ENCODE measurements at regions not wholly inside any gene's neighbourhood (a gene's known extent, or its start where the extent isn't known, plus 50 kb on each side); places are given as distances from the start of the nearest gene placed in this dataset.

DNA sequence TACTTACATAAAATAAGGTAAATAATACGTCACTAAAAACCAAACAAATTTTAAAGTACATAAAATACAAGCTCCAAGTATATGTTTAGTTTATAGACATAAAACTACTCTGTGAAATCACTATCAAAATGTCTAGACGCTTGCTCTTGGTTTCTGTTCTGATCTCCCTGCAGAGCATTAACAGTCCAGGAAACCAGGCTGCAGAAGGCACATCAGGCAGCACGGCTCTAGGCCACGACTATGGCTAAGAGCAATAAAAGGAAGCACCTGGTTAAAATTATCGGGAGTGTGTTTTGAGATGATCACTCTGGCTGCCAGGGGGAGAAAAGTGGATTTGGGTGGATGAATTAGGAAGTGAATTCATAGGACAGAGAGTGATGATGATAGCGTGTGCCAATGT is 196.0 kb upstream of the SPHKAP start:
- TF ChIP-seq, protein P1, sequence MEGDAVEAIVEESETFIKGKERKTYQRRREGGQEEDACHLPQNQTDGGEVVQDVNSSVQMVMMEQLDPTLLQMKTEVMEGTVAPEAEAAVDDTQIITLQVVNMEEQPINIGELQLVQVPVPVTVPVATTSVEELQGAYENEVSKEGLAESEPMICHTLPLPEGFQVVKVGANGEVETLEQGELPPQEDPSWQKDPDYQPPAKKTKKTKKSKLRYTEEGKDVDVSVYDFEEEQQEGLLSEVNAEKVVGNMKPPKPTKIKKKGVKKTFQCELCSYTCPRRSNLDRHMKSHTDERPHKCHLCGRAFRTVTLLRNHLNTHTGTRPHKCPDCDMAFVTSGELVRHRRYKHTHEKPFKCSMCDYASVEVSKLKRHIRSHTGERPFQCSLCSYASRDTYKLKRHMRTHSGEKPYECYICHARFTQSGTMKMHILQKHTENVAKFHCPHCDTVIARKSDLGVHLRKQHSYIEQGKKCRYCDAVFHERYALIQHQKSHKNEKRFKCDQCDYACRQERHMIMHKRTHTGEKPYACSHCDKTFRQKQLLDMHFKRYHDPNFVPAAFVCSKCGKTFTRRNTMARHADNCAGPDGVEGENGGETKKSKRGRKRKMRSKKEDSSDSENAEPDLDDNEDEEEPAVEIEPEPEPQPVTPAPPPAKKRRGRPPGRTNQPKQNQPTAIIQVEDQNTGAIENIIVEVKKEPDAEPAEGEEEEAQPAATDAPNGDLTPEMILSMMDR (IDR thresholded peaks at IDR 0.05; ENCODE audit: poor library complexity), result no peak
- no peak for TF ChIP-seq EZH2phosphoT487 (IDR thresholded peaks at IDR 0.05; ENCODE audit: low read depth, severe bottlenecking, unreplicated experiment)
- no peak for TF ChIP-seq EZH2 (IDR thresholded peaks at IDR 0.05; ENCODE audit: borderline replicate concordance)
- Histone ChIP-seq H3K79me2 (no peaks in the 10 kb centered on the region), H3K4me1 (ENCODE audit: insufficient read depth) (peaks cover 5% of the 10 kb centered on the region), H2AFZ (no peak overlapping the region), H3K9me2 (replicated peaks; ENCODE audit: insufficient read depth) (no peaks in the 10 kb centered on the region), H3K9me3 (ENCODE audit: low read depth) (no peaks in the 10 kb centered on the region), H4K20me1 (ENCODE audit: insufficient read depth, poor library complexity, severe bottlenecking) (no peaks in the 10 kb centered on the region), H3K36me3 (replicated peaks; ENCODE audit: insufficient read depth, low read depth) (no peaks in the 10 kb centered on the region), H3K4me3 (no peak overlapping the region), H3K27ac (no peak overlapping the region), H3K4me2 (no peak overlapping the region), H3K27me3 (no peaks in the 10 kb centered on the region)
- no peak for DNase-seq (ENCODE audit: low spot score)
- 60% methylated on average over 6 of the region's 6 CpGs for WGBS (ENCODE audit: low lambda C conversion rate, missing lambda C conversion rate)

DNA sequence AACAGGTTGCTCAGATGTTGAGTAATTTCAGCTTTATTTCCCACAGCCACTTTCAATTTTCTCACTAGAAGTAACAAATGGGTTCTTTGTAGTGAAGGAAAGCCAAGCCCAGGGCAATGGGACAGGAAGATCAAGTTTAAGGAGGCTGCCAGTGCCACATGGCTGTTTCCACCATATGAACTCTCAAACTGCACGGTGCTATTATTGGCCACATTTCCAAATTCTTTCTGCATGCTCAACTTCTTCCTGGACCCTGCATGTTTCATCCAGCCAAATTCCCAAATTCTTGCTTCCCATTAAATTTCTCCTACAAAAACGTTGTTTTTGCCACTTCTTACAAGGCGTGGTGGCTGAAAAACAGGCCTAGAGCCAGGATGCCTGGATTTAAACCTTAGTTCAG is 193.3 kb upstream of the SPHKAP start:
- WGBS (ENCODE audit: low lambda C conversion rate, missing lambda C conversion rate), result 82% methylated on average over 3 of the region's 3 CpGs

DNA sequence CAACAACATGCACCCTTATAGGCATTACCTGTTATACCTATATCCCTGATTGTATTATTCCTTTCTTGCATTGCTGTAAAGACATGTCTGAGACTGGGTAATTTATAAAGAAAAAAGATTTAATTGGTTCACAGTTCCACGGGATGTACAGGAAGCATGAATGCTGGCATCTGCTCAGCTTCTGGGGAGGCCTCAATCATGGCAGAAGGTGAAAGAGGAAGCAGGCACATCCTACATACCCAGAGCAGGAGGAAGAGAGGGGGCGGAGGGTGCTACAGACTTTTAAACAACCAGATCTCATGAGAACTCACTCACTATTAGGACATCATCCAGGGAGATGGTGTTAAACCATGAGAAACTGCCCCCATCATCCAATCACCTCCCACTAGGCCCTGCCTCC is 191.7 kb upstream of the SPHKAP start:
- Histone ChIP-seq H3K4me1 (ENCODE audit: insufficient read depth) (peaks cover 3% of the 10 kb centered on the region), H2AFZ (no peak overlapping the region), H3K79me2 (no peaks in the 10 kb centered on the region), H3K36me3 (replicated peaks; ENCODE audit: insufficient read depth, low read depth) (no peaks in the 10 kb centered on the region), H3K27ac (no peak overlapping the region), H3K4me3 (no peak overlapping the region), H3K27me3 (no peaks in the 10 kb centered on the region), H3K4me2 (no peak overlapping the region), H3K9me3 (ENCODE audit: low read depth) (no peaks in the 10 kb centered on the region), H4K20me1 (ENCODE audit: insufficient read depth, poor library complexity, severe bottlenecking) (no peaks in the 10 kb centered on the region), H3K9me2 (replicated peaks; ENCODE audit: insufficient read depth) (no peaks in the 10 kb centered on the region)
- no peak for DNase-seq (ENCODE audit: low spot score)
- 81% methylated on average over 2 of the region's 2 CpGs for WGBS (ENCODE audit: low lambda C conversion rate, missing lambda C conversion rate)
- TF ChIP-seq, protein P1 (IDR thresholded peaks at IDR 0.05; ENCODE audit: poor library complexity), result no peak
- TF ChIP-seq EZH2phosphoT487 (IDR thresholded peaks at IDR 0.05; ENCODE audit: low read depth, severe bottlenecking, unreplicated experiment) (no peak), EZH2 (IDR thresholded peaks at IDR 0.05; ENCODE audit: borderline replicate concordance) (no peak)

More for the DNA sequence above, 193.3 kb upstream of the SPHKAP start:
- Histone ChIP-seq H3K4me2 (no peak overlapping the region), H3K36me3 (replicated peaks; ENCODE audit: insufficient read depth, low read depth) (no peaks in the 10 kb centered on the region), H3K9me2 (replicated peaks; ENCODE audit: insufficient read depth) (no peaks in the 10 kb centered on the region), H3K4me3 (no peak overlapping the region), H3K9me3 (ENCODE audit: low read depth) (no peaks in the 10 kb centered on the region), H3K79me2 (no peaks in the 10 kb centered on the region), H4K20me1 (ENCODE audit: insufficient read depth, poor library complexity, severe bottlenecking) (no peaks in the 10 kb centered on the region), H3K27me3 (no peaks in the 10 kb centered on the region), H2AFZ (no peak overlapping the region), H3K27ac (no peak overlapping the region), H3K4me1 (ENCODE audit: insufficient read depth) (peaks cover 5% of the 10 kb centered on the region)
- DNase-seq (ENCODE audit: low spot score), result no peak
- TF ChIP-seq EZH2 (IDR thresholded peaks at IDR 0.05; ENCODE audit: borderline replicate concordance) (no peak), EZH2phosphoT487 (IDR thresholded peaks at IDR 0.05; ENCODE audit: low read depth, severe bottlenecking, unreplicated experiment) (no peak)
- TF ChIP-seq, protein P1 (IDR thresholded peaks at IDR 0.05; ENCODE audit: poor library complexity), result no peak

DNA sequence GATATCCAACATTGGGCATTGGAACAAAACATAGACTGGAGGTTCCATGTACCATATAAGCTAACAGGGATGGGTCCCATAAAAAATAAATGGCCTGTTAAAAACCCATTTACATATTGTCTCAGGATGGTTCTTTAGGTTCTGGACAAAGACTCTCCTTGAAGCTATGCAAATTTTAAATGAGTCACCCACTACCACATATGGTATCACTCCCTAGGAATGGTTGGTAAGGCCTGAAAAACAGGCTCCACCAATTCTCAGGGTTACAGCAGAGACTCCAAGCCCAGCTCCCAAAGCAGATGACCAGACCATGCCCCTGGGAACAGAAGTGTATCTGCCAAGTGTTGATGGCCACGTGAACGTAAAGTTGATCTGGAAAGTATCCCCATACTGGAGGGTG is 190.7 kb upstream of the SPHKAP start:
- H3K79me2 ChIP-seq, result no peaks in the 10 kb centered on the region
- no peak for TF ChIP-seq EZH2 (IDR thresholded peaks at IDR 0.05; ENCODE audit: borderline replicate concordance)
- no peak for TF ChIP-seq EZH2phosphoT487 (IDR thresholded peaks at IDR 0.05; ENCODE audit: low read depth, severe bottlenecking, unreplicated experiment)
- TF ChIP-seq, protein P1 (IDR thresholded peaks at IDR 0.05; ENCODE audit: poor library complexity), result no peak
- no peaks in the 10 kb centered on the region for H3K9me3 ChIP-seq (ENCODE audit: low read depth)
- no peaks in the 10 kb centered on the region for H3K4me1 ChIP-seq (ENCODE audit: insufficient read depth)
- no peaks in the 10 kb centered on the region for H4K20me1 ChIP-seq (ENCODE audit: insufficient read depth, poor library complexity, severe bottlenecking)
- no peak overlapping the region for H3K4me3 ChIP-seq
- no peak for DNase-seq (ENCODE audit: low spot score)
- 94% methylated on average over 2 of the region's 2 CpGs for WGBS (ENCODE audit: low lambda C conversion rate, missing lambda C conversion rate)
- H3K4me2 ChIP-seq, result no peak overlapping the region
- no peaks in the 10 kb centered on the region for H3K27me3 ChIP-seq
- no peaks in the 10 kb centered on the region for H3K36me3 ChIP-seq (replicated peaks; ENCODE audit: insufficient read depth, low read depth)
- H2AFZ ChIP-seq, result no peak overlapping the region
- H3K27ac ChIP-seq, result no peak overlapping the region
- H3K9me2 ChIP-seq (replicated peaks; ENCODE audit: insufficient read depth), result no peaks in the 10 kb centered on the region
